GM21423 (cell line): ENCODE measurements at regions not wholly inside any gene's neighbourhood (a gene's known extent, or its start where the extent isn't known, plus 50 kb on each side); places are given as distances from the start of the nearest gene placed in this dataset.
"Not testable (repeated sequence)": the region's sequence is repeated elsewhere in the genome, so short reads cannot be mapped to it uniquely, and the experiment has no call there.

Source experiments
- ATAC-seq: cut with Tn5 transposase; IDR thresholded peaks from one replicate; pipeline ENCODE4 v1.9.1; 2021; ENCODE audit warnings: mild to moderate bottlenecking, moderate library complexity; ENCODE audit not compliant: unreplicated experiment

DNA sequence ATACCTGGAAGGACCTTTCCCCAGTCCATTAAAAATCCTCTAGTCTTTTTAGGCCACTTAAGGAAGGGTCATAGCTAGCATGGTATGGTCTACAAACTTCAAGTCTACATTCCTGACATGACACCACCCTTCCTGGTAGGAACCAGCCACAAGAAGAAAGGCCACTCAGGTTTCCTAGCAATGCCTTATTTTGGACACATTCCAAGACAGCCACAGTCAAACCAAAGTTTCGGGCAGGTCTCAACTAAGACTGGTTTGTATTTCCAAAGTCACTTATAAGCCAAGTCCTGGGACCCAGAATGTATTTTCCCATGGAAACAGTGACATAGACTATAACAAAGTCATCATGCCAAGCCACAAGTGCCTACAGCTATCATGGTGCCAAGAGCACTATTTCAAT is 50.6 kb upstream of the SLC44A3 start:
- ATAC-seq, result no peak

GRCh38 chr1:94768036-94768435 is 52.1 kb upstream of the SLC44A3 start:
- ATAC-seq, result no peak

DNA sequence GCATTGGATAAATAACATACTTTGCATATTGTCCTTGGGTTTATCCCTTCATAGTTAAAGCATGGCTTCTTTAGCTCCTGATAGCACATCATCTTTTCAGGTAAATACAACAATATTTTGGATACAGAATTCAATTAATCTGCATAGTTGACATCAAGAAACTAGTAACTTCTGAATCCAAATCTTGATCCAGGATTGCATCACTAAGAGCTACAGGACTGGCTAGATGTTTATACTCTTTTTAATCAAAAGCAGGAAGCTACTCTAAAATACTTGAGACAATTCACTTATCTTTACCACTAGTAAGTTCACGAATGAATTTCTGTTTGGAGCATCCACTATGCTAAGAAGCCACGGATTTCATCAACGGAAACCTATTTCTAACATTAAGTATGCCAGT is 54.2 kb upstream of the SLC44A3 start:
- ATAC-seq, result no peak

GRCh38 chr1:94759188-94759587 is 61.0 kb upstream of the SLC44A3 start:
- no peak for ATAC-seq

DNA sequence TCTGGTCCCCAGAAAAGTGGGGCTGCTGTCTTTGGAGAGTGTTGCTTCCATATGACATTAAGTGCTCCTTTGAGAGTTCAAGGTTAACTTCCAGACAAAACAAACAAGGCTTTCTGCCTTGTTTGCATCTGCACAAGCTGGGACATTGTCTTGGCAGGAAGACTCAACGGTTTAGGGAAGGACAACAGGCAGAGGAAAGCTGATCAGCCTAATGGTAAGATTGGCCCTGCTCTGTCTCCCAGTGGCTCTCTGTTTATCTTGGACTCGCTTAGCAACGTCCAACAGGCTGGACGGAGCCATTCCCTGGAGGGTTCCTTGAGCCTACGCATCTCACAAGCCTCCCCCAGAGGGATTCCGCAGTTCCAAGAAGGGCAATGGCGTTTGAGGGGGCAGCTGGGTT is 62.2 kb upstream of the SLC44A3 start:
- ATAC-seq, result no peak

GRCh38 chr1:94755675-94756074 is 64.5 kb upstream of the SLC44A3 start:
- ATAC-seq, result no peak

GRCh38 chr1:94755016-94755415 is 65.1 kb upstream of the SLC44A3 start:
- not testable (repeated sequence) for ATAC-seq

- no peak for ATAC-seq
Observed at GRCh38 chr1:94754570-94754969, 65.6 kb upstream of the SLC44A3 start.

DNA sequence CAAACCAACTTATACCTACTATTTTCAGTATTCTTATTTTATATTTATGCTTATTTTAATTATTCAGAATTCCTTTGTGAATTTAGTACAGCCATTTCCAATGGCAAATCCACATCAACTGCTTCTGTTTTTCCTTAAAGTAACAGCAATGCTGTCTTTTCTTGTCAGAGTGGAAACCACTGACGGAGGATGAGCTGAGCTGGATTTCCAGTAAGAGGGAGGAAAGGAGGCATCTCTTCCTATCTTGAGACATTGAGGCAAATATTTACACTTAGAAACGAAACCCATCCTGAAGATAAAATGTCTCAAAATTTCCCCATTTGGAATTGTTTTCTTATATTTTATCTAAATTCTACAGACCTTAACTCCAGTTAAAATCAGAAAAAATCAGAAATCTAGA is 66.1 kb upstream of the SLC44A3 start:
- ATAC-seq, result no peak

DNA sequence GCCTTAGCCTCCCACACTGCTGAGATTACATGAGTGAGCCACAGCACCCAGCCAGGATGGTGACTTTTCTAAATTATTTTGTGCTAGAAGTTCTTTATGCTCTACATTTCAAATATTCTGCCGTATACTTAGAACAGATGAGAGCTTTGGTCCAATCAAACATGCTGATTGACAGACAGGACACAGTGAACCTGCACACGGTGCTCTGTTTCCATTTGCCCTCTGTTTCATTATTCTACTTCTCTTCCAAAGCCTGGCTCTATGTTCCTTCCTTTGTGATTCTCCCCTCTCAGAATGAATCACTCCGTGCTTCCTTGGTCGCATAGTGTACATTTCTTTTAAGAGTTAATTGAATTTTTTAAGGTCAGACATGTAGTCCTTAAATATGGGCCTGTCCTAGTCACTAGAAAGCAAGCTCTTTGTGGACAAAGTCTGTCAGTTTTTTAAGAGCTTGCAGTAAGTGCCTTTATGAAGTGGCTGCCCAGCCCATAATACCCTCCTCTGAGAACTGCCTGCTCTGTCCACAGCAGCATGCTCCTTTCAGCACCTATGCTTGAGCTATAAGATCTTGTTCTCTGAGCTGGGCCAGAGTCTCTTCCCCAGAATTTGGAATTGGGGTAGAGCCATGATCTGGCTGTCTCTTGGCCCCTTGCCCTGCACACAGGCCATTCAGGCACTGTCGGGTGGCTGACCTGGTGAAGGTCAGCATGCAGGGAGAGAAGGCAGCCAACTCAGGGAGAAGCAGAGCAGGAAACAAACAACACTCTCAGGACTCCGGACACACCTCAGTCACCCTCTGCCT is 66.8 kb upstream of the SLC44A3 start:
- ATAC-seq, result no peak

DNA sequence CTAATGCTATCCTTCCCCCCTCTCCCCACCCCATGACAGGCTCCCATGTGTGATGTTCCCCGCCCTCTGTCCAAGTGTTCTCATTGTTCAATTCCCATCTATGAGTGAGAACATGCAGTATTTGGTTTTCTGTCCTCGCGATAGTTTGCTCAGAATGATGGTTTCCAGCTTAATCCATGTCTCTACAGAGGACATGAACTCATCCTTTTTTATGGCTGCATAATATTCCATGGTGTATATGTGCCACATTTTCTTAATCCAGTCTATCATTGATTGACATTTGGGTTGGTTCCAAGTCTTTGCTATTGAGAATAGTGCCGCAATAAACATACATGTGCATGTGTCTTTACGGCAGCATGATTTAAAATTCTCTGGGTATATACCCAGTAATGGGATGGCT is 68.7 kb upstream of the SLC44A3 start:
- ATAC-seq, result not testable (repeated sequence)

DNA sequence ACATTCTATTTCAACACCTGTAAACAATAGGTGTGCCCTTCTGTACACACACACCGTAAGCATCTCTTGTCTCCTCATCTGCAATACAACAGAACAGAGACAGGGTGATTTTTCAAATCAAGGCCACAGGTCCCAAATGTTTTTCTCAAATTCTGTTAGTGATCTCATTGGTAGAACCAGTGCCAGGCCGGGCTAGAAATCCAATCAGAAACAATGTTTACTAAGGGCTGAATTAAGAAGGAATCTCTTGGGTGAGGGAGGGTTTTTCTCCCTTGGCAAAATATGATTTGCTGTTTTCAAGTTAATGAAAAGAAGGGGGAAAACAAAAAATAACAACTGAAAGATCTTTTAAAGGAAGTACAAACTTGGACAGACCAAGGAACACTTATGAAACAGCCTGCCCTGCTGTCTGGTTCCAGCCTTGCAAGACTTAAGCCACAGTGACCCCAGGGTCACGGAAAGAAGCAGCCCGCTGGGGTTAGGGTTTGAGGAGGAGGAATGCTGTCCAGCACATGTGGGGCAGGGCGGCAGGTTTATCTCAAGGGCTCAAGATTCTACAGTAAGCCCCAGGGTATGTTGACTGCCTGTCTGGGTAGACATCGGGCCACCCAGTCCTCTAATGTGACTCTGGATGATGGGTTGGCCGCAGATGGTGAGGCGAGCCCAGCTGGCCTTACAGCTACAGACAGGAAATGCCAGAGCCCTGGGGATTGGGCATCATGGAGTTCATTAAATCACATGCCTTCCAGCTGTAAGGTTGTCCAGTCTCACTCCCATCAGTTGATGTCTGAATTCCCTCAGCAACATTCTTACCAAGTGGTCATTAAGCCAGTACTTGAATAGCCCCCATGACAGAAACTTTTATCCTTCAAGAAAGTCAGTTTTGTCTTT is 73.3 kb upstream of the SLC44A3 start:
- ATAC-seq, result no peak

- no peak for ATAC-seq
Observed at GRCh38 chr1:94745742-94746141, 74.4 kb upstream of the SLC44A3 start.

GRCh38 chr1:94743862-94744261 is 76.3 kb upstream of the SLC44A3 start:
- ATAC-seq, result no peak

GRCh38 chr1:94741996-94742395 is 78.2 kb upstream of the SLC44A3 start:
- ATAC-seq, result no peak

GRCh38 chr1:94741510-94741909 is 78.6 kb upstream of the SLC44A3 start:
- ATAC-seq, result no peak

DNA sequence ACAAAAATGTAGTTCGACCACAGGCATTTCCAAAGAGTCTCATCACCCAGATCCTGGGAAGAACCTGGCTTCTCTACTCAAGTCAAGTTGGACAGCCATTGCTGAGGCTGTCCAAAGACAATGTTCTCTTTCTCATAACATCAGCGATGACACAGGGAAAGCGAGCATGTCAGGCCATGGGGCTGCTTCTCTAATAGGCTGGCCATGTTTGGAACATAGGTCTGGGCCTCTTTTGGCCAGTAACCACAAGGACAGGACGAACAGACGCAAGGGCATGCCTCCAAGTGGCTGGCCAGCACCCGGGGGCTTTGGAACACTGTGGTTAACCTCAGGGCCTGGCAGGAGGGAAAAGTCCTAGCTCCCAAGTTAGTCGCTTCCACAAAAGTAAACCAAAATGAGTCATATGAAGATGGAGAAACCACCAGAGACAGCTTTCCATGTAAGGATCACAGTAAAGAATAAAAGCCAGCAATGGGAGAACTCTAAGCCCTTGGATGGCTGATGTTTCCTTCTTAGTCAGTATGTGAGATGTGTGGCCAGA is 80.6 kb upstream of the SLC44A3 start:
- no peak for ATAC-seq

- no peak for ATAC-seq
Observed at GRCh38 chr1:94738371-94738770, 81.8 kb upstream of the SLC44A3 start.

DNA sequence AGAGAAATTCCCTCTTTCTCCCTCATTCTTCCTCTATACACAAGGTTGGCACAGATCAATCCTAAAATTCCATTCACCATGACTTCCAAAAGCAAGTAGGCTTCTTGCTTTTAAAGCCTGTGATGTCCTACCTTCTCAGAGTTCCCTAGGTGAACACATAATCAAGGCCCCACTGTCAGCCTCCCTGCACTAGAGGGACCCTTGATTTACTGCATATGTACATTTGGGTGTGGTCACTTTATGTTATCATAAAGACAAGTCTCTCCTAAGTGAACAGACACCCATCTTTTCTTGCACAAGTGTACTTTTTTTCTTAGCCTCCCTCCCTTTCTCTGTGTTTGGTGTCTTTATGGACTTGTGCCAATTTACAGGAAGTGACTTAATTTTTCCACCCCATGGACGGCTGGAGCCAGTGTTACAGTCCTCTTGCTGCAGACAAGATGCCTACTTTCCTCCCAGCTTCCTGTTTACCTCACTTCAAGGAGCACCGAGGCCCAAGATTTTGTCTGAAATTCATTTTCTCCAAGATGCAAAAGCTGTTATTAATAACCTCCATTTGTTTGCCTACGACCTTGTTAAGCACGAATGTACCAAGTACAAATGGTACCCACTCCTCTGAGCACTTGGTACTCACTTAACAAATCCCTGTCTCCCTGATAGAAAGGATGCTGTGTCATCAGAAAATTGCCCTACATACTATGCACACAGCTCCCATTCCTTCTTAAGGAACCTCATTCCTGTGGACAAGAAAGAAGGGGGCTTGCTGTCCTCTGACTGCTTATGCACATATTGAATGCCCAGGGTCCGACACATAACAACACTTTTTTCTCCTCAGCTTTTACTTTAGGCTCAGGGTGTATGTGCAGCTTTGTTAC is 82.8 kb upstream of the SLC44A3 start:
- ATAC-seq, result no peak

- no peak for ATAC-seq
Observed at GRCh38 chr1:94736549-94736948, 83.6 kb upstream of the SLC44A3 start.

- no peak for ATAC-seq
Observed at GRCh38 chr1:94736073-94736472, 84.1 kb upstream of the SLC44A3 start.
